K562 (cell line): ENCODE measurements at regions not wholly inside any gene's neighbourhood (a gene's known extent, or its start where the extent isn't known, plus 50 kb on each side); places are given as distances from the start of the nearest gene placed in this dataset.

Source experiments
- ATAC-seq: fragments of 200-7000 bp; cut with Tn5 transposase; 3 replicates; pipeline ENCODE4 v1.9.1; 2020; ENCODE audit warnings: moderate library complexity
- BruUV-seq: library from RNA; stranded (reverse); fragments of 400-500 nt; replicated peaks from 2 replicates; lab custom pipeline; 2021; lab: Mats Ljungman, UMichigan
- CTCF ChIA-PET: fragments of 300-600 bp; formaldehyde crosslinking; extraction: SDS; loops from one replicate; lab custom pipeline; 2021; ENCODE audit warnings: low intra/inter-chr PET ratio; lab: Yijun Ruan, JAX
- POLR2A ChIA-PET: fragments of 300-600, 350-650 bp; sonication (Branson Sonifier 250); formaldehyde crosslinking; extraction: SDS; loops from one replicate; lab custom pipeline; 2021; ENCODE audit warnings: antibody characterized with exemption, inconsistent platforms; lab: Yijun Ruan, JAX
- DNase-seq, 4 experiments: peaks; one replicate each; pipeline versions ENCODE4 v3.0.0 to v3.0.0-alpha.2; 2011 to 2018; ENCODE audit warnings: low spot score in 3 of 4, mixed read lengths in 3 of 4; ENCODE audit errors: extremely low read depth in 1 of 4
- FAIRE-seq: peaks from 2 replicates; lab custom pipeline; 2011; peaks lifted over from hg19 to GRCh38; lab: Jason Lieb, UNC
- H2AFZ ChIP-seq: 2 replicates; pipeline ENCODE4 v1.6.0; 2011; ENCODE audit warnings: low read depth, low read length, control low read depth, inconsistent platforms
- H3K27ac ChIP-seq: fragments of 200-600 bp; 3 replicates; pipeline ENCODE4 v1.8.0; 2011; ENCODE audit warnings: low read depth, mild to moderate bottlenecking, control low read depth, inconsistent platforms, low read length, moderate library complexity, mixed read lengths; ENCODE audit errors: extremely low read depth
- H3K27me3 ChIP-seq, 2 experiments: fragments of 300-600 bp in 1 of 2; 2 replicates in 1 of 2; 3 replicates in 1 of 2; pipeline versions ENCODE4 v1.6.0 to v1.8.0; 2011; ENCODE audit warnings: inconsistent platforms in 2 of 2, low read length in 2 of 2, mild to moderate bottlenecking in 1 of 2, mixed read lengths in 1 of 2, moderate library complexity in 1 of 2; ENCODE audit not compliant: control insufficient read depth in 2 of 2, insufficient read depth in 2 of 2
- H3K36me3 ChIP-seq: fragments of 300-600 bp; 3 replicates; pipeline ENCODE4 v1.8.0; 2011; ENCODE audit warnings: mild to moderate bottlenecking, low read length, inconsistent platforms; ENCODE audit not compliant: control insufficient read depth, insufficient read depth
- H3K4me1 ChIP-seq, 2 experiments: fragments of 200-600 bp in 1 of 2; replicated peaks in 1 of 2; 2 replicates in 1 of 2; 3 replicates in 1 of 2; pipeline versions ENCODE4 v1.5.1 to v1.8.0; 2011; ENCODE audit warnings: inconsistent platforms in 2 of 2, low read length in 2 of 2, mild to moderate bottlenecking in 1 of 2, mixed read lengths in 1 of 2, moderate library complexity in 1 of 2; ENCODE audit not compliant: control insufficient read depth in 2 of 2, insufficient read depth in 2 of 2
- H3K4me2 ChIP-seq: 2 replicates; pipeline ENCODE4 v1.6.1; 2011; ENCODE audit warnings: low read length, control low read depth, inconsistent platforms, mixed read lengths; ENCODE audit not compliant: insufficient read depth
- H3K4me3 ChIP-seq: fragments of 200-600 bp; sonication (generic), shearing (Covaris generic); 2 replicates; pipeline ENCODE4 v1.5.1; 2016; ENCODE audit warnings: control low read depth, inconsistent platforms
- H3K79me2 ChIP-seq: fragments of 200-600 bp; 3 replicates; pipeline ENCODE4 v1.8.0; 2011; ENCODE audit warnings: low read length, inconsistent platforms; ENCODE audit not compliant: control insufficient read depth, insufficient read depth
- H3K9ac ChIP-seq, 2 experiments: 2 replicates each; pipeline versions ENCODE4 v1.6.0 to v1.6.1; 2011; ENCODE audit warnings: low read depth in 2 of 2, low read length in 2 of 2, control low read depth in 1 of 2, inconsistent platforms in 1 of 2, mild to moderate bottlenecking in 1 of 2, mixed read lengths in 1 of 2; ENCODE audit not compliant: insufficient read depth in 1 of 2
- H3K9me1 ChIP-seq: one replicate; pipeline ENCODE4 v1.6.0; 2011; ENCODE audit warnings: inconsistent platforms, mild to moderate bottlenecking, low read length, moderate library complexity; ENCODE audit not compliant: control insufficient read depth, insufficient read depth
- H3K9me3 ChIP-seq: replicated peaks from 2 replicates; pipeline ENCODE4 v1.5.1; 2011; ENCODE audit warnings: low read depth, low read length, inconsistent platforms; ENCODE audit not compliant: control insufficient read depth, insufficient read depth
- H4K20me1 ChIP-seq: replicated peaks from 2 replicates; pipeline ENCODE4 v1.6.1; 2011; ENCODE audit warnings: low read length, inconsistent platforms, mixed read lengths; ENCODE audit not compliant: control insufficient read depth, insufficient read depth
- ARID3A ChIP-seq: IDR thresholded peaks from 2 replicates; pipeline ENCODE4 v1.6.1; 2012; ENCODE audit warnings: low read depth, low read length, improper control_type of control experiment, borderline replicate concordance
- ASH1L ChIP-seq: fragments of 450-650 bp; IDR thresholded peaks from 2 replicates; pipeline ENCODE4 v1.6.1; 2018; ENCODE audit warnings: borderline replicate concordance, mild to moderate bottlenecking, low read depth; ENCODE audit not compliant: partially characterized antibody
- BDP1 ChIP-seq: IDR thresholded peaks from 3 replicates; pipeline ENCODE4 v1.6.1; 2011; ENCODE audit not compliant: insufficient read length, insufficient read depth
- CREB1 ChIP-seq, 2 experiments: sonication (generic) in 1 of 2; formaldehyde crosslinking in 1 of 2; IDR thresholded peaks; 2 replicates each; pipeline versions ENCODE4 v1.6.1 to v1.8.0; 2012 to 2022; ENCODE audit warnings: inconsistent platforms in 1 of 2, mild to moderate bottlenecking in 1 of 2, missing genetic modification reagents in 1 of 2, moderate library complexity in 1 of 2
- DIDO1 ChIP-seq: fragments of 450-650 bp; IDR thresholded peaks from 2 replicates; pipeline ENCODE4 v1.6.1; 2016; ENCODE audit warnings: low read depth, missing biosample characterization, missing genetic modification characterization
- EWSR1 ChIP-seq: fragments of 450-650 bp; IDR thresholded peaks from 2 replicates; pipeline ENCODE4 v1.6.1; 2018; ENCODE audit warnings: borderline replicate concordance, mild to moderate bottlenecking, low read depth, moderate library complexity; ENCODE audit not compliant: partially characterized antibody
- HNRNPK ChIP-seq: fragments of 200-400 bp; formaldehyde crosslinking; IDR thresholded peaks from one replicate; pipeline ENCODE4 v1.6.1; 2018; ENCODE audit warnings: mild to moderate bottlenecking, low read depth, low read length; ENCODE audit not compliant: poor library complexity, severe bottlenecking
- KDM4B ChIP-seq, 2 experiments: fragments of 450-650 bp in 1 of 2; sonication (generic) in 1 of 2; IDR thresholded peaks; 2 replicates each; pipeline ENCODE4 v1.6.1; 2016 to 2017; ENCODE audit warnings: borderline replicate concordance in 2 of 2, antibody characterized with exemption in 1 of 2, low read depth in 1 of 2, mild to moderate bottlenecking in 1 of 2
- KLF1 ChIP-seq: fragments of 450-650 bp; IDR thresholded peaks from 2 replicates; pipeline ENCODE4 v1.6.1; 2016; ENCODE audit warnings: missing genetic modification characterization, missing compliant biosample characterization
- RFX7 ChIP-seq: fragments of 250-450 bp; sonication (Bioruptor Pico); IDR thresholded peaks from 2 replicates; pipeline ENCODE4 v1.5.1; 2021; ENCODE audit warnings: mild to moderate bottlenecking
- SMARCB1 ChIP-seq: IDR thresholded peaks from 2 replicates; pipeline ENCODE4 v1.6.1; 2011; ENCODE audit warnings: improper control_type of control experiment, low read depth; ENCODE audit not compliant: insufficient read length
- ZKSCAN8 ChIP-seq: fragments of 200-800 bp; sonication (Bioruptor generic); IDR thresholded peaks from 2 replicates; pipeline ENCODE4 v1.6.1; 2016; ENCODE audit warnings: missing genetic modification characterization, missing compliant biosample characterization
- ZNF518B ChIP-seq: fragments of 250-450 bp; sonication (Bioruptor Pico); IDR thresholded peaks from 2 replicates; pipeline ENCODE4 v1.5.0; 2021; ENCODE audit warnings: mild to moderate bottlenecking, moderate library complexity
- WGBS: fragments of 100-300 bp; shearing (Covaris generic); methylation state at CpG from one replicate; pipeline ENCODE4 v1.1.6; 2016; ENCODE audit warnings: low coverage, mixed read lengths; ENCODE audit not compliant: insufficient coverage; ENCODE audit errors: missing lambda C conversion rate; 5-methylcytosine and 5-hydroxymethylcytosine counted together
- in situ Hi-C: fragments of 300-500 bp; cut with MboI; formaldehyde crosslinking; loops from 4 replicates; pipeline ENCODE4 v1.15.0; 2018; ENCODE audit warnings: inconsistent platforms, mixed read lengths
- intact Hi-C: fragments of 100-400 bp; cut with micrococcal nuclease; formaldehyde crosslinking; loops from 2 replicates; pipeline ENCODE4 v1.14.2; 2022
- TF ChIP-seq, protein P1 (sequence below), 2 experiments: fragments of 250-450 bp in 1 of 2; fragments of 450-650 bp in 1 of 2; sonication (Bioruptor Pico) in 1 of 2; IDR thresholded peaks; 2 replicates each; pipeline versions ENCODE4 v1.6.1 to v1.8.0; 2016 to 2021; ENCODE audit warnings: mild to moderate bottlenecking in 2 of 2, moderate library complexity in 2 of 2, missing compliant biosample characterization in 1 of 2, missing genetic modification characterization in 1 of 2

DNA sequence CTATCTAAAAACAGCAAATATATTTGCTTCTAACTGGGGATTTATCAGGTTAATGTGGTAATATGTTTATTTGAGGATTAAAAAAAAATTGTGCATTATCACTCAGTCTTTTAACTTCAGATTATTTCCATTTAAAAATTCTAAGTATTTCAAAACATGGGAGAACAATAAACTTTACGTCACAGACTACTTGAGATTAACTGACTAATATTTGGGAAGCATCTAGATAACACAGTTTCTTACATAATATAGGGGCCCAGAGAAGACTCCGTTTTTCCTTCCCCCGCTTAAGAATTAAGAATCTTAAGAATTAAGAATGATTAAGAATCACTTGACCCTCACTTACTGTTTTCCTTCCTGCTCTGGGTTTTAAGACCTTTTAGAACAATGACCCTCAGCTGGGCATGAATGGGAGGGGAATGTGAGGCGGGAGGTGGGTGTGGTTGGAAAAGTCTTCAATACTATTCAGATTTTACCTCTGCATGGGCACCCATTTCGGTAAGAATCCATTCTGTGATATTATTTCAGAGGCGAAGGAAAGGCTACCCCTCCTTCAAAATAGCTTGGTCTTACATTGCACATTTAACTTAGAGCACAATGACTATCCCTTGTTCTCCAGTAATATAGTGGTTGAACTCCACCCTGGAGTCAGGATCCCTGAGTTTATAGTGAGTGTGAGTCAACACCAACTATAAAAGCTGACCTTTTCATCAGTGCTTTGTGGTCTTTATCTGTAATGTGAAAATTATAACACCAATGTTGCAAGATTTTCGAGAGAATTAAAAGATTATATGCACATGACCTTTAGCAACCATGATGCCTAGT, 821.3 kb downstream of the USP25 start:
- H2AFZ ChIP-seq: no peak overlapping the region
- H3K27ac ChIP-seq: no peak overlapping the region
- in situ Hi-C loops (no loop called here), intact Hi-C loops (no loop called here)
- 4% methylated on average over 7 of the region's 7 CpGs for WGBS
- ChIA-PET POLR2A (no interaction called here), CTCF (no interaction called here)
- no peaks in the 10 kb centered on the region for H3K9me3 ChIP-seq
- H3K36me3 ChIP-seq: no peaks in the 10 kb centered on the region
- no peak overlapping the region for H3K4me2 ChIP-seq
- no peak for ATAC-seq
- no peaks in the 10 kb centered on the region for H4K20me1 ChIP-seq
- no peaks in the 10 kb centered on the region for H3K4me1 ChIP-seq
- no peak for FAIRE-seq
- H3K9me1 ChIP-seq: no peaks in the 10 kb centered on the region
- no peak overlapping the region for H3K4me3 ChIP-seq
- DNase-seq: no peak
- no peak overlapping the region for H3K9ac ChIP-seq
- no peaks in the 10 kb centered on the region for H3K27me3 ChIP-seq
- no TSS peak for BruUV-seq
- no peaks in the 10 kb centered on the region for H3K79me2 ChIP-seq
- TF ChIP-seq ZNF518B (CRISPR knock-in tag): no peak
- TF ChIP-seq EWSR1: no peak
- no peak for TF ChIP-seq CREB1 (IDR thresholded peaks at IDR 0.05)
- no peak for TF ChIP-seq CREB1 (CRISPR knock-in tag; IDR thresholded peaks at IDR 0.05)
- no peak for TF ChIP-seq ZKSCAN8 (CRISPR knock-in tag)
- TF ChIP-seq ARID3A: no peak
- TF ChIP-seq KDM4B (IDR thresholded peaks at IDR 0.05; ENCODE audit: borderline replicate concordance in 2 of 2, low read depth in 1 of 2): no peak
- no peak for TF ChIP-seq HNRNPK
- no peak for TF ChIP-seq BDP1
- no peak for TF ChIP-seq RFX7
- TF ChIP-seq, protein P1, sequence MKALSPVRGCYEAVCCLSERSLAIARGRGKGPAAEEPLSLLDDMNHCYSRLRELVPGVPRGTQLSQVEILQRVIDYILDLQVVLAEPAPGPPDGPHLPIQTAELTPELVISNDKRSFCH (CRISPR knock-in tag; IDR thresholded peaks at IDR 0.05): no peak
- TF ChIP-seq, protein P1 (tag; IDR thresholded peaks at IDR 0.05): no peak
- TF ChIP-seq DIDO1: no peak
- TF ChIP-seq SMARCB1: no peak
- no peak for TF ChIP-seq ASH1L
- no peak for TF ChIP-seq KLF1 (tag)
